ENCODE measurements at regions not wholly inside any gene's neighbourhood (a gene's known extent, or its start where the extent isn't known, plus 50 kb on each side); places are given as distances from the start of the nearest gene placed in this dataset.

DNA sequence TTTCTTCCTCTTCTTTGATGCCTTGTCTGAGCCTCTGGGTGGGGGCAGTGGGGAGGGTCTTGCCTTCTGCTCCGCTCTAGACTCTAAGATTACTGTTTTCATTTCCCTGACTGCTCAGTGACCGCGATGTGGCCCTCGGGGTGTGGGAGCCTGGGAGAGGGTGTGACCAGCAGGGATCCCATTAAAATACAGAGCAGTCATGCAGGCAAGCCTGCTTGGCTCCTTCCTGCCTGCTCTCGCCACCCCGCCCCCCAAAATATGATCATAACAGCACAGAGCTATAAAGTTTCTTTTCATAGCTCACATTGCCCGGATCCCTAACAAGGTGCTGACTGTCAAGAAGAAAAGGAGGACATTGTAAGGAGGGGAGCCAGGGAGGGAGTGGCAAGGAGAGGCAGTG lies 332.9 kb downstream of the RAB28 start:
- no peaks in the 10 kb centered on the region for H3K36me3 Mint-ChIP-seq (ENCODE audit: low read depth)
- no peaks in the 10 kb centered on the region for H3K4me1 Mint-ChIP-seq (ENCODE audit: low read depth)

DNA sequence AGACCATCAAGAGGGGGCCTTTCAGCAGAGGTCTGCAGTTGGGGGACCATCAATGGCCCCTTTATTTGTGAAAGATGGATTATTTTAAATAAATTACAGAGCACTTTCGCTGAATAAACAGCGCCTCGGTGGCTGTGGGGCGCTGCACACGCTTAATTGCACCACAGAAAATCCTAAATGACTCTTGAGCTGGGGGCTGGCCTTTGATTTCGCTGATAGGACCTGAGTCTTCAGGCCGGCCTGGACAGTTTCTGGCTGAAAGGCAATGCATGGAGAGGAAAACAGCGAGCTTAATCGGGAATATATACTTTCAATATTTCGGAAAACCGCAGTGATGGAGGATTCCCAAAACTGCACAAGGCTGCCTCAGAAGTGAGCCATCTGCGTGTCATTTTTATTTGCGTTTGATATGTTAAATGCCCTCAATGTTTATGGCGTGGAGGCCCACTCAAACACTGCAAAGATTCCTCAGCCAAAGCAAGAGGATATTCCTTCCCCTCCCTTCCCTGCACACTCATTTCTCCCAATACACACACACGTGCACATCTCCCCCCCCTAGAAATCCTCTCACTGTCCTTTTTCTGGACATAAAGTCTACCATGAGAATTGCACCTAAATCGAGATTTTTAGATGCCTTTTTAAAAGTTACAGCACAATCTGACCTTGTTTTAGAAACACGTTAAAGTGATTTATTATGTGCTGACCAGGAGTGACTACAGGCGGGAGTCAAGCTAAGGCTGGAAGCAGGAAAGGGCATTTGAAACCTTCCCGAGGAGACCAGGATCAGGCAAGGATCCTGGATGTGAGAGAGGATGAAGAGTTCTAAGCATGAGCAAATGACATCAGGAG lies 340.7 kb downstream of the RAB28 start:
- Mint-ChIP-seq H3K4me3 (no peak overlapping the region), H3K9me3 (no peaks in the 10 kb centered on the region), H3K27me3 (no peaks in the 10 kb centered on the region), H3K4me1 (ENCODE audit: low read depth) (no peaks in the 10 kb centered on the region), H3K27ac (no peak overlapping the region), H3K36me3 (ENCODE audit: low read depth) (no peaks in the 10 kb centered on the region)
- DNase-seq = no peak

More for the DNA sequence above, 332.9 kb downstream of the RAB28 start:
- H3K27me3 Mint-ChIP-seq = no peaks in the 10 kb centered on the region
- H3K9me3 Mint-ChIP-seq = no peaks in the 10 kb centered on the region
- H3K4me3 Mint-ChIP-seq = no peak overlapping the region
- H3K27ac Mint-ChIP-seq = no peak overlapping the region
- no peak for DNase-seq

DNA sequence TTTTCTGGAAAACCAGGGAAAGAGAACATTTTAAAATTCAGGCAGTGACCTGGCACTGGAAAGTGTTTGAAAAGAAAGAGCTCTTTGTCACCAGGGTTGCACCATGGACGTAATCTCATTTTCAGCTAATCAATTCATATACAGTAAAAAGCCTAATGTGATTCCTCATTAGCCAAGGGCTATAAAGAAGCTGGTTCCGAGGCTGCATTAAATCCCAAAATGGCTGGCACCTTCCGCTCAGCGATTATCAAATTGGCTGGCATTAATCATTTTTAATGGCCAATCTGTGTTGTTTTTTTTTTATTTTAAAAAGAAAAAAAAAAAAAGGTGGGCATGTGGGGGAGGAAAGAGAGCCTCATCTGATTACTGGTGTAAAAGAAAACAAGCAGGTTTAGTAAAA lies 341.4 kb downstream of the RAB28 start:
- Mint-ChIP-seq H3K27ac (no peak overlapping the region), H3K36me3 (ENCODE audit: low read depth) (no peaks in the 10 kb centered on the region), H3K27me3 (no peaks in the 10 kb centered on the region), H3K4me1 (ENCODE audit: low read depth) (no peaks in the 10 kb centered on the region), H3K4me3 (no peak overlapping the region), H3K9me3 (no peaks in the 10 kb centered on the region)
- no peak for DNase-seq

DNA sequence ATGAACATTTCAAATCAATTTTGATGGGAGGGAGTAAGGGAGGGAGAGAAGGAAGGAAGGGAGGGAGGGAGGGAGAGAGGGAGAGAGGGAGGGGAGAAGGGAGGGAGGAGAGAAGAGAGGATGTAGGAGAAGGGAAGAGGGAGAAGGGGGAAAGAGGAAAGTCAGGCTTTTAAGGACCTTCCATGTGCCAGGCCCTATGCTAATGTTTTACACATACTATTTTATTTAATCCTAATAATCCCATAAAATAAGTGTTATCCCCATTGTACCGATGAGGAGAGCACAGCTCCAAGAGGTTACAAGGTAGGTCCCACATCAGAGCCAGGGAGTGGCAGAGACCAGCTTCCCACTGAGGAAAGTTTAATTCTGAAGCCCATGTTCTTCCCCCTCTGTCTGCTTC lies 341.9 kb downstream of the RAB28 start:
- Mint-ChIP-seq H3K4me3 (no peak overlapping the region), H3K27ac (no peak overlapping the region), H3K9me3 (no peaks in the 10 kb centered on the region), H3K4me1 (ENCODE audit: low read depth) (no peaks in the 10 kb centered on the region), H3K36me3 (ENCODE audit: low read depth) (no peaks in the 10 kb centered on the region), H3K27me3 (no peaks in the 10 kb centered on the region)
- no peak for DNase-seq

DNA sequence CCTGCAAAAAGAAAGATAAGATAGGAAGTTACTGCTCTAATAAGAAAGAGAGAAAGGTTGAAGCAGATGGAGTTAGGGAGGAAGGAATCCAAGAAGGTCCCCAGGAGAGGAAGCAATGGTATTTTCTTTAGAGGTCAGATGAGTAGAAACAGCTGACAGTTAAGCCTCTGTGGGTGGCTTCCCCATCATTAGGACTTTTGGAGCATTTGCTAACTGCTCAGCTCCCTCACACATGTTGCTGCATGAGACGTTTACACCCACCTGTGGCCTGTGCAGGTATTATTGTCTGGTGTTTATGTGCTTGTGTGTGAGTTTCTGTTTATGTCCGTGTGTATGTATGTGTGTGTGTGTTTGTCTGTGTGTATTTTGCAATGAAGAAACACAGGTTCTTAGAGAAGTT lies 346.8 kb downstream of the RAB28 start:
- Mint-ChIP-seq H3K9me3 (peaks cover 2% of the 10 kb centered on the region), H3K36me3 (ENCODE audit: low read depth) (peaks cover 2% of the 10 kb centered on the region), H3K27me3 (no peaks in the 10 kb centered on the region), H3K4me3 (no peak overlapping the region), H3K4me1 (ENCODE audit: low read depth) (no peaks in the 10 kb centered on the region), H3K27ac (no peak overlapping the region)
- no peak for DNase-seq

DNA sequence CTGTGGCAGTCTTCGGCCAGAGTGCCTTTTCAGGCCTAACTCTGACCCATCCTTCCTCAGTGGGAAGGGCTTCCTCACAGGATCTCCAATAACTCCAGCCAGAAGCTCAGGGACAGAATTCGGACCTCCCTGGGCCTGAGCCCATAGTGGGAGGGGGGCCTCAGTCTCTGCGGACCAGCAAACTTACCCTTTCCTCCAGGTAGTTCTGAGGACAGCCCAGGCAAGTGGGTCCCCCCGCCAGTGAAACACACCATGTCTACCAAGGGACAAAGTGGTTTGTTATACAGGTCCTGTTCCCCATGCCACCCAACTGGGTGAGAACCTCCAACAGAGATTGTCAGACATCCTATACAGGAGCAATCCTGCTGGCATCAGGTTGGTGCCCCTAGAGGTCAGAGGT lies 350.4 kb downstream of the RAB28 start:
- Mint-ChIP-seq H3K4me1 (ENCODE audit: low read depth) (no peaks in the 10 kb centered on the region), H3K27ac (no peak overlapping the region), H3K36me3 (ENCODE audit: low read depth) (peaks cover 2% of the 10 kb centered on the region), H3K27me3 (no peaks in the 10 kb centered on the region), H3K9me3 (peaks cover 2% of the 10 kb centered on the region), H3K4me3 (no peak overlapping the region)
- DNase-seq = no peak

DNA sequence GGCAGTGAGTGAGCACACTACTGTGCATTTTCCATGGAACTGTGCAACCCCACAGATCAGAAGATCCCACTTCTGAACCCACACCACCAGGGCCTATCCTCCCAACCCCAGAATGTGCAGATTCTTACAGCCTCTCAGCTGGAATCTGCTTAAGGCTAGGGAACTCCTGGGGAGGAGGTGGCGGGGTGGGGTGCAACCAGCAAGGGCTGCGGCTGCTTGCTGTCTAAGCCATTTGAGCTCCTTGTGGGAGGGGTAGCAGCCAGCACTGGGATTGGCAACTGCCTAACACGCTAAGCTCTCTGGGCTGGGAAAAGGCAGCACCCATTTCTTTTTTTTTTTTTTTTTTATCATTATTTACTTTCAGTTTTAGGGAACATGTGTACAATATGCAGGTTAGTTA lies 353.3 kb downstream of the RAB28 start:
- Mint-ChIP-seq H3K4me3 (no peak overlapping the region), H3K9me3 (peaks cover 2% of the 10 kb centered on the region), H3K27ac (no peak overlapping the region), H3K4me1 (ENCODE audit: low read depth) (no peaks in the 10 kb centered on the region), H3K27me3 (no peaks in the 10 kb centered on the region), H3K36me3 (ENCODE audit: low read depth) (peaks cover 2% of the 10 kb centered on the region)
- DNase-seq = no peak

DNA sequence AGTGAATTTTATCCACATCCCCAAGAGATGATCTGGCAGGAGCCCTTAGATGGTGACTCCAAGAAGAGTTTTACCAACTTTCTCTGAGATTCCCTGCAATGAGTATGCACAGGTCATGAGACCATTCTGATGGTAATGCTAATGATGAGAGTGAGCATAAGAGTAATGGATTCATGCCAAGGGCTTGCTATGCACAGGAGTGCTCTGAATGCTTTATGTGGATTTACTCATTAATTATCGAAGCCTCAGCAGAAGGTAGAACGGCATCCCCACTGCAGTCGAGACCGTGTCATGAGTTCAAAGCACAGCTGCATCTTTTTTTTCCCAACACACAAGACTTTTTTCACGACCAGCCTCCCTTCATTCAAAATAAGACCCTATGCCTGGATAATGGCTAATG lies 355.0 kb downstream of the RAB28 start:
- peaks cover 2% of the 10 kb centered on the region for H3K9me3 Mint-ChIP-seq
- H3K4me3 Mint-ChIP-seq = no peak overlapping the region
- DNase-seq = no peak
- no peak overlapping the region for H3K27ac Mint-ChIP-seq
- H3K27me3 Mint-ChIP-seq = no peaks in the 10 kb centered on the region
- no peaks in the 10 kb centered on the region for H3K4me1 Mint-ChIP-seq (ENCODE audit: low read depth)
- peaks cover 2% of the 10 kb centered on the region for H3K36me3 Mint-ChIP-seq (ENCODE audit: low read depth)

DNA sequence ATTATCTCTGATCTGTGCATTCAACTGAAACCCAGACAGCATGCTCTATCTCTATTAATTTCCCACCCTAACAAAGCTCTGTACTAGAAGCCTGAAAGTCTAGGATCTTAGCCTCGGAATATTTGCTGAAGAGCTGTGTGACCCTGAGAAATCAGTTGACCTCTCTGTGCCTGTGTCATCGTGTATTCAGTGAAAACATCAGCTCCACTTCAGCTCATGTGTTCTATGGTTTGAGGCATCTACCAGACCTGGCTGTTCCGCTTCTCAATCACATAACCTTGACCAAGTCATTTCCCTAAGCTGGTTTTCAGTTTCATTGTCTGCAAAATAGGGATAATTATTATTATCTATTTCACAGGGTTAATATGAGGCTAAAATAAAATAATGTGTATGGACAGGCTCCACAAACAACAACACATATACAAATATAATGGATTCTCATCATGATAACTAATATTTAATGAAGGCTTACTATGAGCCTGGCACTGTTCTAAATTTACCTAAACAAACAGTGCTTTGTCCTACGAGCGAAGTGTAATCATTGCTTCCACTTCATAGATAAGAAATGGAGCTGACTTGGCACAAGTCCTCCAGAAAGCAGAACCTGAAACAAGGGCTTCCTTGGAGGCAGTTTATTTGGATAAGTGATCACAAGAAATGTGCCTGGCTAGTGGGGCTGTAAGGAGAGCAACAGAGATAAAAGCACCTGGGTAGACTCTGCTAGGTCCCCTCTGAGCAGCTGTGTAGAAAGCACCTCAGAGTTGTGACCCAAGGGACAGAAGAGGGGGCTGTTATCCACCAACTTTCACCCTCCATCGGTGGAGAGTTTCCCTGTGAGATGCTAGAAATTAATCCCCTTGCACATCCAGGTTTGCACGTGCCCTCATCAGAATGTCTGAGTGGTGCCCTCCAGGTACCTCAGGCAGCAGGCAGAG lies 356.9 kb downstream of the RAB28 start:
- Mint-ChIP-seq H3K27me3 (no peaks in the 10 kb centered on the region), H3K36me3 (ENCODE audit: low read depth) (no peaks in the 10 kb centered on the region), H3K9me3 (no peaks in the 10 kb centered on the region), H3K4me1 (ENCODE audit: low read depth) (no peaks in the 10 kb centered on the region), H3K4me3 (no peak overlapping the region), H3K27ac (no peak overlapping the region)
- DNase-seq = no peak

DNA sequence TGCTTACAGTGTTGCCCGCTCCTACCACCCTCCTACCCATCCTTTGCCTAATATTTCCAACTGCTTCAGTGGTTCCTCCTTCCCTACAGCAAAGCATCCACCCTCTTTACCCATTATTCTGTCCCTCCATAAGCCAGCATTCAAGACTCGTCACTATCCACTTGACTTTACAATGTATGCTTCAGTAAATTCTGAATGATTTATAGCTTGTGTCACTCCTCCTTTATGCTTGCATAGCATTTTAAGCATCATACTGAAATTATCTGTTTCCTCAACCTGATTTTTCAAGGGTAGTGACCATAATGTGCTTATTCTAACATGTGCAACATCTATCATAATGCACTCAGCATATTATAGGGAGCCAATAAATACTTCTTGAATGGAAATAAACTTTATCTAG lies 365.5 kb downstream of the RAB28 start:
- DNase-seq = no peak
- H3K27me3 Mint-ChIP-seq = no peaks in the 10 kb centered on the region
- no peak overlapping the region for H3K4me3 Mint-ChIP-seq
- H3K4me1 Mint-ChIP-seq (ENCODE audit: low read depth) = no peaks in the 10 kb centered on the region
- no peak overlapping the region for H3K27ac Mint-ChIP-seq
- H3K36me3 Mint-ChIP-seq (ENCODE audit: low read depth) = no peaks in the 10 kb centered on the region
- peaks cover 2% of the 10 kb centered on the region for H3K9me3 Mint-ChIP-seq

DNA sequence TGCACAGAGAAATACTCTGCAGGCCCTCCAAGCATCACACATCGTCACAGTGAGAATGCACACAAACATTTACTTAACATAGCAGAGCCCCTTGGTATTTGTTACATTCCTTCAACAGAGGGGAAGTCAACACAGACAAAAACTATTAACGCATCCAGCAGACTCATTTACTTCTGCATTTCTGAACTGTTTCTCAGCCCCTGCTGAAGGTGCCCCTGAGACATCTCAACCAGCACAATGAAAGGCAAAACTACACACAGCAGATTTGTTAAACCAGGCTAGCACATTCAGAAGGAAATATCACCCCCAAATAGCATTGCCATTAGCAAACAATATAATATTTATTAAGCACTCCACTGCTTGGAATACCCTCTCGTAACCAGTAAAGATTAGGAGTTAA lies 367.0 kb downstream of the RAB28 start:
- no peak overlapping the region for H3K27ac Mint-ChIP-seq
- no peaks in the 10 kb centered on the region for H3K27me3 Mint-ChIP-seq
- DNase-seq = no peak
- peaks cover 7% of the 10 kb centered on the region for H3K9me3 Mint-ChIP-seq
- no peak overlapping the region for H3K4me3 Mint-ChIP-seq
- H3K36me3 Mint-ChIP-seq (ENCODE audit: low read depth) = no peaks in the 10 kb centered on the region
- H3K4me1 Mint-ChIP-seq (ENCODE audit: low read depth) = no peaks in the 10 kb centered on the region

DNA sequence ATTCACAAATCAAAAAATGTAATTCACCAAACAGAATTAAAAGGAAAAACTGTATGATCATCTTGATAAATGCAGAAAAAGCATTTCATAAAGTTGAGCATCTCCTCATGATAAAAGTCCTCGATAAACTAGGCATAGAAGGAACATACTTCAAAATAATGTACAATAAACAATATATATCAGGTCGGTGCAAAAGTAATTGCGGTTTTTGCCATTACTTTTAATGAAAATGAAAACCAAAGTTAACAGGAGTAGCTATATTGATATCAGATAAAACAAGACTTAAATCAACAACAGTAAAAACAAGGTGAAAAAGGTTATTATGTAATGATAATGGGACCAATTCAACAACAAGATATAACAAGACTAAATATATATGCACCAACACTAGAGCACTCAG lies 372.1 kb downstream of the RAB28 start:
- H3K27ac Mint-ChIP-seq = no peak overlapping the region
- no peak overlapping the region for H3K4me3 Mint-ChIP-seq
- no peaks in the 10 kb centered on the region for H3K4me1 Mint-ChIP-seq (ENCODE audit: low read depth)
- DNase-seq = no peak
- H3K9me3 Mint-ChIP-seq = peaks cover 27% of the 10 kb centered on the region
- peaks cover 1% of the 10 kb centered on the region for H3K36me3 Mint-ChIP-seq (ENCODE audit: low read depth)
- no peaks in the 10 kb centered on the region for H3K27me3 Mint-ChIP-seq

DNA sequence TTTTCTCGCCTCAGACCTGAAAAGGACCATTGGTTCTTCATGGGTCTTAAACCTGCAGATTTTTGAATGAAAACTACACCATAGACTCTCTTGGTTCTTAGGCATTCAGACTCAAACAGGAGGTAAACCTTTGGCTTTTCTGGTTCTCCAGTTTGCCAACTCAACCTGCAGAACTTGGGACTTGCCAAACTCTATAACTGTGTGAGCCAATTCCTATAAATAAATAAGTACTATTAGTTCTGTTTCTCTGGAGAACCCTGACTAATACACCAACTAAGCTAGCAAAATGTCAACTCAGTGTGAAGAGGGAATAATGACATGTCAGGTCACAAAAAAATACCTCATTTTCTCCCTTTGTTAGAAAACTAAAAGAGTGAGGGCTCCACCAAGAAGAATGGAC lies 374.6 kb downstream of the RAB28 start:
- Mint-ChIP-seq H3K27me3 (no peaks in the 10 kb centered on the region), H3K9me3 (peaks cover 27% of the 10 kb centered on the region), H3K4me3 (no peak overlapping the region), H3K36me3 (ENCODE audit: low read depth) (peaks cover 1% of the 10 kb centered on the region), H3K27ac (no peak overlapping the region), H3K4me1 (ENCODE audit: low read depth) (no peaks in the 10 kb centered on the region)
- no peak for DNase-seq

DNA sequence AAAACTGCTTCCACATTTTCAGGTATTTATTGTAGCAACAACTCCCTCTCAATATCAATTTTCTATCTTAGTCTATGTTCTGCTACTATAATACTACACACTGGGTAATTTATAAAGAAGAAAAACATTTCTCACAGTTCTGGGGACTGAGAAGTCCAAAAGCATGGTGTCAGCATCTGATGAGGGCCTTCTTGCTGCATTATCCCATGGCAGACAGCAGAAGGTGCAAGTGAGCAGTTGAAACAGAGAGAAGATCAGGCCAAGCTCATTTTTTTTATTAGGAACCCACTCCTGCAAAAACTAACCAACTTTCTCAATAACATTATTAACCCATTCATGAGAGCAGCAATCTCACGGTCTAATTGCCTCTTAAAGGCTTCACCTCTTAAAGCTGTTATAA lies 376.0 kb downstream of the RAB28 start:
- Mint-ChIP-seq H3K4me3 (no peak overlapping the region), H3K4me1 (ENCODE audit: low read depth) (no peaks in the 10 kb centered on the region), H3K36me3 (ENCODE audit: low read depth) (peaks cover 1% of the 10 kb centered on the region), H3K9me3 (peaks cover 25% of the 10 kb centered on the region), H3K27me3 (no peaks in the 10 kb centered on the region), H3K27ac (no peak overlapping the region)
- DNase-seq = no peak

DNA sequence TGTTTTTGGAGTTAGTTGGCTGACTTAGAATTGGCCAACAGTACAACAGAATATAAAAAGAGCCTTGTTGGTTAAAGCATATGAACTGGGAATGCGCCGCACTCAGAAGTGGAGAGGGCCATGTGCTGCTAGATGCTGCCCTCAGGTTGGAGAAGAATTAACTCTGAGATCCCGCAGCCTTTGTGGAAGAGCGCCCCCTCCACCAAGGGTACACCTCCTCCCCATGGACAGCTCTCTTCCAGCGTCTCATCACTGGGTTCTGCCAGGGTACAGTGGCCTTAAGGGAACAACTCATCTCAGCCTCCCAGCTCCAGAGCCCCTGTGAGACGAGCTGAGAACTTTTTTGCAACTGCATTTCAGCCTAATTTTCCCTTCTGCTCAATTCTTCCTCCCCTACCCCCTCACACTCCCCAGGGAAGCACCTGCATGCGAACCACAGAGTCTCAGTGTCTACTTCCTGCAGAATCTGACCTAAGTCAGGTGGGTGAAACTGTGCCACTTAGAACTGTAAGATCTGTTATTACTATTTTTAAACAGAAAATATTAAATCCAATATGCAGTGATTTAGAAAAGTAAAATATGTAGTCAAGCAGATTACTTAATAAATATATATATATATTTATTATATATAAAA lies 380.6 kb downstream of the RAB28 start:
- no peak for DNase-seq
- H3K4me3 Mint-ChIP-seq = no peak overlapping the region
- peaks cover 9% of the 10 kb centered on the region for H3K9me3 Mint-ChIP-seq
- no peak overlapping the region for H3K27ac Mint-ChIP-seq
- no peaks in the 10 kb centered on the region for H3K27me3 Mint-ChIP-seq
- no peaks in the 10 kb centered on the region for H3K4me1 Mint-ChIP-seq (ENCODE audit: low read depth)
- H3K36me3 Mint-ChIP-seq (ENCODE audit: low read depth) = no peaks in the 10 kb centered on the region
